MM.1S (cell line): ENCODE measurements at regions not wholly inside any gene's neighbourhood (a gene's known extent, or its start where the extent isn't known, plus 50 kb on each side); places are given as distances from the start of the nearest gene placed in this dataset.

ENCODE experiments used
- CTCF ChIP-seq: fragments of 300-600 bp; sonication (generic); IDR thresholded peaks from 2 replicates; pipeline ENCODE4 v1.5.1; 2016; ENCODE audit warnings: antibody characterized with exemption, low read length, mixed read lengths
- EZH2phosphoT487 ChIP-seq: fragments of 300-600 bp; sonication (generic); IDR thresholded peaks from 2 replicates; pipeline ENCODE4 v1.6.1; 2018; ENCODE audit warnings: antibody characterized with exemption, low read length

- TF ChIP-seq CTCF, result 0 out of 2 replicates have a peak, but pooled peaks have one; percentile 6
- TF ChIP-seq EZH2phosphoT487, result no peak
Observed at GRCh38 chr2:153622285-153622684, 143.7 kb upstream of the RPRM start.
